Smooth muscle cell (in vitro differentiated cells): ENCODE measurements at regions not wholly inside any gene's neighbourhood (a gene's known extent, or its start where the extent isn't known, plus 50 kb on each side); places are given as distances from the start of the nearest gene placed in this dataset.

Source experiments
- DNase-seq: peaks from one replicate; lab custom pipeline; 2025; ENCODE audit not compliant: unreplicated experiment; lab: John Stamatoyannopoulos, UW
- H2AFZ ChIP-seq: fragments of 200-600 bp; sonication (generic); 2 replicates; pipeline ENCODE4 v1.6.0; 2016; ENCODE audit warnings: antibody characterized with exemption, low read depth, mild to moderate bottlenecking
- H3F3A ChIP-seq: fragments of 200-600 bp; sonication (generic); 2 replicates; pipeline ENCODE4 v1.6.0; 2017; ENCODE audit warnings: antibody characterized with exemption, low read depth
- H3K27ac ChIP-seq: fragments of 200-600 bp; sonication (generic); 2 replicates; pipeline ENCODE4 v1.5.1; 2016; ENCODE audit warnings: low read depth, mild to moderate bottlenecking
- H3K27me3 ChIP-seq: fragments of 200-600 bp; sonication (generic); 2 replicates; pipeline ENCODE4 v1.6.1; 2016; ENCODE audit warnings: low read depth, mild to moderate bottlenecking
- H3K36me3 ChIP-seq: fragments of 200-600 bp; sonication (generic); 2 replicates; pipeline ENCODE4 v1.5.1; 2016; ENCODE audit warnings: low read depth
- H3K4me1 ChIP-seq: fragments of 200-600 bp; sonication (generic); 2 replicates; pipeline ENCODE4 v1.5.1; 2016; ENCODE audit warnings: low read depth
- H3K4me2 ChIP-seq: fragments of 200-600 bp; sonication (generic); 2 replicates; pipeline ENCODE4 v1.6.0; 2016; ENCODE audit warnings: mild to moderate bottlenecking
- H3K4me3 ChIP-seq: fragments of 200-600 bp; sonication (generic); 2 replicates; pipeline ENCODE4 v1.5.1; 2016; ENCODE audit warnings: mild to moderate bottlenecking
- H3K79me2 ChIP-seq: fragments of 200-600 bp; sonication (generic); 2 replicates; pipeline ENCODE4 v1.6.0; 2016; ENCODE audit warnings: low read depth, mild to moderate bottlenecking
- H3K9ac ChIP-seq: fragments of 200-600 bp; sonication (generic); 2 replicates; pipeline ENCODE4 v1.6.0; 2016; ENCODE audit warnings: low read depth
- H3K9me3 ChIP-seq: fragments of 200-600 bp; sonication (generic); replicated peaks from 2 replicates; pipeline ENCODE4 v1.5.1; 2016; ENCODE audit warnings: low read depth
- H4K20me1 ChIP-seq: fragments of 200-600 bp; sonication (generic); 2 replicates; pipeline ENCODE4 v1.6.0; 2016; ENCODE audit warnings: low read depth
- WGBS: methylation state at CpG from one replicate; pipeline ENCODE4 v1.1.7; 2016; ENCODE audit warnings: low lambda C conversion rate; 5-methylcytosine and 5-hydroxymethylcytosine counted together
- TF ChIP-seq, protein P1 (sequence below): fragments of 200-600 bp; sonication (generic); IDR thresholded peaks from 2 replicates; pipeline ENCODE4 v1.5.1; 2017; ENCODE audit warnings: borderline replicate concordance, mild to moderate bottlenecking, antibody characterized with exemption; ENCODE audit not compliant: insufficient read depth, poor library complexity, severe bottlenecking

DNA sequence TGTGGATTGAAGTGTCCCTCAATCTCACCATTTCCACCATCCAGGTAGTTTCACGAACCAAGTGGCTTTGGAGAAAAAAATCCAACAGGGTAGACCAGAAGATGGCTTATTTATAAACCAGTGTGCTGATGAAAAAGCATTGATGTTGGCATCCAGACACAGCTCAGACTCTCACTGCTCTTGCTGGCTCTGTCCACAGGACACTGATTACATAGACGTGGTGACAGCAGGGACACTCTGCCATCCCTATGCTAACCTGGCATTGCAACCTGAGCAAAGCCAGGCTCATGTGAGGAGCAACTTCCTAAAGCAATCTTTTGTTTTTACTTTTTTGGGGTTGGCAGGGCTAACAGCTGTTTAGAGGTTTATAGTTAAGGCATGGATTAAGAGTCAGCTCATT lies 130.6 kb upstream of the SVIL start:
- Histone ChIP-seq H2AFZ (no peak overlapping the region), H3K27me3 (no peaks in the 10 kb centered on the region), H3K79me2 (no peaks in the 10 kb centered on the region), H3K36me3 (no peaks in the 10 kb centered on the region), H3K4me3 (no peak overlapping the region), H3K9me3 (no peaks in the 10 kb centered on the region), H3K4me2 (no peak overlapping the region), H3K4me1 (no peaks in the 10 kb centered on the region), H3K9ac (no peak overlapping the region), H3F3A (no peaks in the 10 kb centered on the region), H3K27ac (no peak overlapping the region), H4K20me1 (no peaks in the 10 kb centered on the region)
- 88% methylated on average over 2 of the region's 2 CpGs for WGBS
- TF ChIP-seq, protein P1, sequence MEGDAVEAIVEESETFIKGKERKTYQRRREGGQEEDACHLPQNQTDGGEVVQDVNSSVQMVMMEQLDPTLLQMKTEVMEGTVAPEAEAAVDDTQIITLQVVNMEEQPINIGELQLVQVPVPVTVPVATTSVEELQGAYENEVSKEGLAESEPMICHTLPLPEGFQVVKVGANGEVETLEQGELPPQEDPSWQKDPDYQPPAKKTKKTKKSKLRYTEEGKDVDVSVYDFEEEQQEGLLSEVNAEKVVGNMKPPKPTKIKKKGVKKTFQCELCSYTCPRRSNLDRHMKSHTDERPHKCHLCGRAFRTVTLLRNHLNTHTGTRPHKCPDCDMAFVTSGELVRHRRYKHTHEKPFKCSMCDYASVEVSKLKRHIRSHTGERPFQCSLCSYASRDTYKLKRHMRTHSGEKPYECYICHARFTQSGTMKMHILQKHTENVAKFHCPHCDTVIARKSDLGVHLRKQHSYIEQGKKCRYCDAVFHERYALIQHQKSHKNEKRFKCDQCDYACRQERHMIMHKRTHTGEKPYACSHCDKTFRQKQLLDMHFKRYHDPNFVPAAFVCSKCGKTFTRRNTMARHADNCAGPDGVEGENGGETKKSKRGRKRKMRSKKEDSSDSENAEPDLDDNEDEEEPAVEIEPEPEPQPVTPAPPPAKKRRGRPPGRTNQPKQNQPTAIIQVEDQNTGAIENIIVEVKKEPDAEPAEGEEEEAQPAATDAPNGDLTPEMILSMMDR, result no peak
- no peak for DNase-seq

DNA sequence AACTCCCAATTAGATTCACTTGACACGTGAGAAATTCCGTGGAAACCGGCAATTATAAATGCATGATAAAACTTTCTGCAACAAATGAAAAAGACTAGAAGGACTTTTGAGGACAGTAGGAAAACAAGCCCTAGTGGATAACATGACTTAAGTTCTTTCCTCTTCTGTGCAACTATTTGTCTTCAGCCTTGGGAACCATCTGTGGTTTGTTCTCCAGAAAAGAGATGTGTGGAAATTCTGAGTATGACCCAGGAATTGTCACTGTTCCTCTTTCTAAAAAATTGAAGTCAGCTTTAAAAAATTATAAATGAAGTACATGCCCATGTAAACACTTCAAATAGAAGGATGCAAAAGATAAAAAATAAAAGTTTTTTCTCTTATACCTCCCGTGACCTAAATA lies 128.6 kb upstream of the SVIL start:
- Histone ChIP-seq H3K4me1 (no peaks in the 10 kb centered on the region), H3K4me3 (no peak overlapping the region), H4K20me1 (no peaks in the 10 kb centered on the region), H2AFZ (no peak overlapping the region), H3K9ac (no peak overlapping the region), H3K9me3 (no peaks in the 10 kb centered on the region), H3K79me2 (no peaks in the 10 kb centered on the region), H3K27ac (no peak overlapping the region), H3F3A (no peaks in the 10 kb centered on the region), H3K36me3 (no peaks in the 10 kb centered on the region), H3K27me3 (no peaks in the 10 kb centered on the region), H3K4me2 (no peak overlapping the region)
- 96% methylated on average over 4 of the region's 4 CpGs for WGBS
- DNase-seq, result no peak
- TF ChIP-seq, protein P1, result no peak

DNA sequence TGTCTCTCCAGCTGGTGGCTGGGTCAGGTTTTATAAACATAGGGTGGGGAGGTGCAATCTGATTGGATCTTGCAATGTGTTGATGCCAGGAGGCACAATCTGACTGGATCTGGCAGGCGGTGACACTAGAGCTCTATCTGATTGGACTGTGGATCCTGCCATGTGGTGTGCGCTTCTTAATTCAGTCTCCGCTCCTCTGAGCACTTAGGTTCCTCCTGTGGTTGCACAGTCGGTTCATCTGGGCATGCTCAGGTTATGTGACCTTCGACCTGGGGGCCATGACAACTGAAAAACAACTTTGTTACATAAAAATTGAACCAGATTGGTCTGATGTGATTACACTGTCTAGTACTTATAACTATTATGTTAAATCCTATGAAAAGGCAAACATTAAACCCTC lies 127.1 kb upstream of the SVIL start:
- no peak for DNase-seq
- 95% methylated on average over 5 of the region's 5 CpGs for WGBS

More for the DNA sequence above, 127.1 kb upstream of the SVIL start:
- no peaks in the 10 kb centered on the region for H3K36me3 ChIP-seq
- H3K4me3 ChIP-seq, result no peak overlapping the region
- no peaks in the 10 kb centered on the region for H3K9me3 ChIP-seq
- H2AFZ ChIP-seq, result no peak overlapping the region
- H3F3A ChIP-seq, result peaks cover 7% of the 10 kb centered on the region
- H3K79me2 ChIP-seq, result no peaks in the 10 kb centered on the region
- no peaks in the 10 kb centered on the region for H3K27me3 ChIP-seq
- H3K9ac ChIP-seq, result no peak overlapping the region
- H4K20me1 ChIP-seq, result no peaks in the 10 kb centered on the region
- H3K4me2 ChIP-seq, result no peak overlapping the region
- H3K27ac ChIP-seq, result no peak overlapping the region
- TF ChIP-seq, protein P1, result no peak
- no peaks in the 10 kb centered on the region for H3K4me1 ChIP-seq
